Choroid plexus epithelial cell (primary cell): ENCODE measurements at regions not wholly inside any gene's neighbourhood (a gene's known extent, or its start where the extent isn't known, plus 50 kb on each side); places are given as distances from the start of the nearest gene placed in this dataset.

Experiments used
- DNase-seq: peaks from one replicate; pipeline ENCODE4 v3.0.0-alpha.2; 2010; ENCODE audit warnings: low read depth
- H3K4me3 ChIP-seq: 2 replicates; pipeline ENCODE4 v1.5.1; 2011; ENCODE audit warnings: low read depth, mild to moderate bottlenecking, control low read depth, low read length, moderate library complexity
- TF ChIP-seq, protein P1 (sequence below): conservative IDR thresholded peaks from 2 replicates; pipeline ENCODE4 v1.5.1; 2011; ENCODE audit warnings: low read depth, mild to moderate bottlenecking, control low read depth, inconsistent platforms, low read length, moderate library complexity

DNA sequence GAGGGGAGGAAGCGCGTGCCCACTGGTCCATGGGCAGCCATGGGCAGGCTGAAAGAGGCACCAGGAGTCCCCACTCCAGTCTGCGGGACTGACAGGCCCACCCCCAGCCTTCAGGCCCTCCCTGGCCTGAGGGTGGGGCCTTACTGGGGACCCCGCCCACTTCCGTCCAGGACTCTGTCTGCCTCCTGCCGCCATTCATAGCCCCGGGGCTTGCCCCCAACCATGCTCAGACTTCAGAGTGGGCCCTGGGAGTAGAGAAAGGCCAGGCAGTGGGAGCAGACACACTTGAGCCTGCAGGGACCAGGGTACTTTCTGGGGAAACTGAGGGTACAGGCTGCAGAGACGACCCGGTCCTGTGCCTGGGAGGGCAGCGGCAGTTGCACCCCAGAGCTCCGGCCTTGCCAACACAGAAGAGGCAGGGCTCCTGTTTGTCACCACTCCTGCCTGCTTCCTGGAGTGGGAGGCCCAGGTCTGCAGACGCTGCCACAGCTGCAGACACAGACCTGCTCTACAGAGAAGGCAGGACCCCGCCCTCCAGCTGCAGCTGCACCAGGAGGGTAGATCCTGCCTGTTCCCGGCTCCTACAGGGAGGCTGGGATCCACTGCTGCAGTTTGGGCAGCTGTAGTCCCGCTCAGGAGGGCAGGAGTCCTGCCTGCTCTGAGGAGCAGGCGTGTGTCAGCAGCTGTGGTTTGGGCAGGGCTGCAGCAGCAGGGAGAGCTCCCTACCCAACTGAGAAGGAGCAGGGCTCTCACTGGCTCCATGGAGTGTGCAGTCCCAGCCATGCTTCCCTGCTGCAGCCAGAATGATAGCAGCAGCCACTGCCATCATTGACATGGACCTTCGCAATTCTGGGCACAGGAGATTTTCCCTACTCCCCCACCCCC, 387.9 kb upstream of the ANO3 start:
- no peak overlapping the region for H3K4me3 ChIP-seq
- DNase-seq, result no peak
- TF ChIP-seq, protein P1, sequence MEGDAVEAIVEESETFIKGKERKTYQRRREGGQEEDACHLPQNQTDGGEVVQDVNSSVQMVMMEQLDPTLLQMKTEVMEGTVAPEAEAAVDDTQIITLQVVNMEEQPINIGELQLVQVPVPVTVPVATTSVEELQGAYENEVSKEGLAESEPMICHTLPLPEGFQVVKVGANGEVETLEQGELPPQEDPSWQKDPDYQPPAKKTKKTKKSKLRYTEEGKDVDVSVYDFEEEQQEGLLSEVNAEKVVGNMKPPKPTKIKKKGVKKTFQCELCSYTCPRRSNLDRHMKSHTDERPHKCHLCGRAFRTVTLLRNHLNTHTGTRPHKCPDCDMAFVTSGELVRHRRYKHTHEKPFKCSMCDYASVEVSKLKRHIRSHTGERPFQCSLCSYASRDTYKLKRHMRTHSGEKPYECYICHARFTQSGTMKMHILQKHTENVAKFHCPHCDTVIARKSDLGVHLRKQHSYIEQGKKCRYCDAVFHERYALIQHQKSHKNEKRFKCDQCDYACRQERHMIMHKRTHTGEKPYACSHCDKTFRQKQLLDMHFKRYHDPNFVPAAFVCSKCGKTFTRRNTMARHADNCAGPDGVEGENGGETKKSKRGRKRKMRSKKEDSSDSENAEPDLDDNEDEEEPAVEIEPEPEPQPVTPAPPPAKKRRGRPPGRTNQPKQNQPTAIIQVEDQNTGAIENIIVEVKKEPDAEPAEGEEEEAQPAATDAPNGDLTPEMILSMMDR, result no peak

DNA sequence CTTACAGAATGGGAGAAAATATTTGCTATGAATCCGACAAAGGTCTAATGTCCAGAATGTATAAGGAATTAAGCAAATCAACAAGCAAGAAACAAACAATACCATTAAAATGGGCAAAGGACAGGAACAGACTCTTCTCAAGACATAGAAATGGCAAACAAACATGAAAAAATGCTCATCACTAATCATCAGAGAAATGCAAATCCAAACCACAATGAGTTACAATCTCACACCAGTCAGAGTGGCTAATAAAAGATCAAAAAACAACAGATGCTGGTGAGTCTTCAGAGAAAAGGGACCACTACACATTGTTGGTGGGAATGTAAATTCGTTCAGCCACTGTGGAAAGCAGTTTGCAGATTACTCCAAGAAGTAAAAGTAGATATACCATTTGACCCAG, 382.0 kb upstream of the ANO3 start:
- no peak overlapping the region for H3K4me3 ChIP-seq
- DNase-seq, result no peak
- TF ChIP-seq, protein P1, result no peak

DNA sequence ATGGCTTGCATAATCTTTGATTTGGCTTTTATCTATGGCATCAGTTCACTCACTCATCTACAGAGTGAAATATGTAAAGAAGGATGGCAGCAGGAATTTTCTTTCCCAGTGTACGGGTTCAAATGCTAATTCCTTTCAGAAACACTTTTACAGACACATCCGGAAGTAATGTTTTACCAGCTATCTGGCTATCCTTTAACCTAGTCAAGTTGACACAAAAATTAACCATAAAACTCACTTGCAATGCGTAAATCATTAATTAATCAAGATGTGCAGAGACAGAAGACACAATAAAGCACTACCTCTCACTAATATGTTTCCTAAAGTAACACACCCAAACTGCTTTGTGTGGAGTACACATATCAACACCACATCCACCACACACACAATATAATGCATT, 378.9 kb upstream of the ANO3 start:
- DNase-seq, result no peak
- no peak overlapping the region for H3K4me3 ChIP-seq
- TF ChIP-seq, protein P1, result no peak

DNA sequence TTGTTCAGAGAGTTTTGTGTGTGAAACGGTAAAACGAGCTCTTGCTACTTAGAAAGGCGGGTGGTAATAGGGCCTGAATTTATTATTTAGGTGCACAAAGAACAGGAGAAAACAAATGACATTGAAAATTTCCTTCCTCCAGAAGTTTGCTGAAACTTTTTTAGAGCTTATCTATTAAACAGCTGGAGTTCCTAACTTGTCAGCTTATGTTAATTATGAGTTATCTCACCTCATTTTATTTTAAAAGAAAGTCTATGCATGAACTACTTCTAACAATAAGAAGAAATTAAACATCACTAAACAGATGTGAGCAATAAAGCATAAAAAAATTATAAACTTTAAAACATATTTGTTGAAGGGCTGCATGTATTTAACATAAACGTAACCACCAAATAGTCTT, 373.9 kb upstream of the ANO3 start:
- DNase-seq, result no peak
- no peak overlapping the region for H3K4me3 ChIP-seq
- TF ChIP-seq, protein P1, result no peak

DNA sequence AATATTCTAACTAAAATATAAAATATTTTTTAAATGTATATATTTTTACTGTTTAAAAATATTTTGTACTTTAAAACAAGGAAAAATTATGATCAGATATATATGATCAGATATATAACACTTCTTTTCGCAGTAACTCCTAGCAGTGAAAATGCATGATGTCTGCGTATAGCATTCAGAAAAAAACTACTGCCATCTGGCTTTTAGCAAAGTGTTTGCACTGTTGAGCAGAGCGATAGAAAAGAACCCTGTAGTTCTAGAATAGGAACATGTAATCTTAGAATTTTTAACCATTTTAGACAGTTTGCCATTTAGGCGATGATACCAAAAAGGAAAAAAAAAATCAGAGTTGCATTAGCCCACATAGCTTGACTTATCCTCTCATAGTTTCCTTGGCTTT, 370.4 kb upstream of the ANO3 start:
- H3K4me3 ChIP-seq, result no peak overlapping the region
- TF ChIP-seq, protein P1, result peak; percentile 48
- peak; percentile 22 for DNase-seq

DNA sequence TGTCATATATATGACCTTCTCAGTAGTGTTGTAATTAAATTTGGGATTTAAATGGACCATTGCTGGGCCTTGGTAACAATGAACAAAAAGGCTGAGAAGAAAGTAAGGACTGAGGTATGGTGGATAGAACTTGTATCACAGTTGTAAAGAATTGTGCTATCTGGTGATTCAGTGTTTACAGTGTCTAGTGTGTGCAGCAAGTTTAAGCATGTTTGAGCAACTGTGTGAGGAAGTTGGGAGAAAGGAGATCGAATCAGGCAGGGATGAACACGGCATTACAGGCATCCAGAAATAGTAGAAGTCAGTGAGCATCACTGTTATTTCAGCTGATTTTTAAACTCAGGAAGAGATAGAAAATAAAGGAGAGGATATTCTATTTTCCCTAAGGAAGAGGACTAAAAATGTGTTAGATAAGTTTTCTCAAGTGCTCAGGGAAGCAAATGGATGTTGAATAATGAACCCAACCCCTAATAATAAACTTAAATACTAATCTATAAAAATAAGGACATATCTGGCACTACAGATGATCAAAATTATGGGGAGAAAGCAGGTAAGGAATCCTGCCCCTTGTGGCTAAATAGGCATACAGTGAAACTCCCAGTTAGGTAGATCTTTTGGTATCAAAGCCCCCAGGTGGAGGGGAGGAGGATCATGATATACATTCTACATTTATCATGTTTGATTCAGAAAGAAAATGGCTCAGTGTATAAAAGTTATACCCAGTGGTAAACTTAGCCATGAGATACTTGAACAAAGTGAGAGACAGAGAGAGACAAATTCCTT, 361.0 kb upstream of the ANO3 start:
- TF ChIP-seq, protein P1, result peak; percentile 60
- no peak overlapping the region for H3K4me3 ChIP-seq
- DNase-seq, result peak; percentile 7
